RWPE1 (cell line): ENCODE measurements at regions not wholly inside any gene's neighbourhood (a gene's known extent, or its start where the extent isn't known, plus 50 kb on each side); places are given as distances from the start of the nearest gene placed in this dataset.

Source experiments
- CTCF ChIA-PET: fragments of 350-600 bp; sonication (Branson Sonifier 250); formaldehyde crosslinking; extraction: SDS; loops from one replicate; lab custom pipeline; 2021; lab: Yijun Ruan, JAX
- POLR2A ChIA-PET: fragments of 400-600 bp; formaldehyde crosslinking; extraction: SDS; loops from one replicate; lab custom pipeline; 2020; ENCODE audit warnings: antibody characterized with exemption; ENCODE audit not compliant: low non-redundant PET; lab: Yijun Ruan, JAX
- DNase-seq: peaks from one replicate; pipeline ENCODE4 v3.0.0; 2012; ENCODE audit warnings: low spot score
- H3K27ac ChIP-seq: fragments of 450-650 bp; 2 replicates; pipeline ENCODE4 v1.5.1; 2017
- TF ChIP-seq, protein P1 (sequence below): fragments of 450-650 bp; conservative IDR thresholded peaks from 2 replicates; pipeline ENCODE4 v1.5.1; 2017; ENCODE audit warnings: low read depth, mild to moderate bottlenecking

- no peak for DNase-seq
- CTCF ChIA-PET, result no interaction called here
These were observed 132.2 kb upstream of the CST7 start for GRCh38 chr20:24816907-24817306.

GRCh38 chr20:24817351-24817750, 131.7 kb upstream of the CST7 start:
- no peak overlapping the region for H3K27ac ChIP-seq
- POLR2A ChIA-PET, result no interaction called here
- TF ChIP-seq, protein P1, sequence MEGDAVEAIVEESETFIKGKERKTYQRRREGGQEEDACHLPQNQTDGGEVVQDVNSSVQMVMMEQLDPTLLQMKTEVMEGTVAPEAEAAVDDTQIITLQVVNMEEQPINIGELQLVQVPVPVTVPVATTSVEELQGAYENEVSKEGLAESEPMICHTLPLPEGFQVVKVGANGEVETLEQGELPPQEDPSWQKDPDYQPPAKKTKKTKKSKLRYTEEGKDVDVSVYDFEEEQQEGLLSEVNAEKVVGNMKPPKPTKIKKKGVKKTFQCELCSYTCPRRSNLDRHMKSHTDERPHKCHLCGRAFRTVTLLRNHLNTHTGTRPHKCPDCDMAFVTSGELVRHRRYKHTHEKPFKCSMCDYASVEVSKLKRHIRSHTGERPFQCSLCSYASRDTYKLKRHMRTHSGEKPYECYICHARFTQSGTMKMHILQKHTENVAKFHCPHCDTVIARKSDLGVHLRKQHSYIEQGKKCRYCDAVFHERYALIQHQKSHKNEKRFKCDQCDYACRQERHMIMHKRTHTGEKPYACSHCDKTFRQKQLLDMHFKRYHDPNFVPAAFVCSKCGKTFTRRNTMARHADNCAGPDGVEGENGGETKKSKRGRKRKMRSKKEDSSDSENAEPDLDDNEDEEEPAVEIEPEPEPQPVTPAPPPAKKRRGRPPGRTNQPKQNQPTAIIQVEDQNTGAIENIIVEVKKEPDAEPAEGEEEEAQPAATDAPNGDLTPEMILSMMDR, result no peak

More at GRCh38 chr20:24816907-24817306, 132.2 kb upstream of the CST7 start:
- H3K27ac ChIP-seq, result no peak overlapping the region
- TF ChIP-seq, protein P1, result no peak
- POLR2A ChIA-PET, result no interaction called here

DNA sequence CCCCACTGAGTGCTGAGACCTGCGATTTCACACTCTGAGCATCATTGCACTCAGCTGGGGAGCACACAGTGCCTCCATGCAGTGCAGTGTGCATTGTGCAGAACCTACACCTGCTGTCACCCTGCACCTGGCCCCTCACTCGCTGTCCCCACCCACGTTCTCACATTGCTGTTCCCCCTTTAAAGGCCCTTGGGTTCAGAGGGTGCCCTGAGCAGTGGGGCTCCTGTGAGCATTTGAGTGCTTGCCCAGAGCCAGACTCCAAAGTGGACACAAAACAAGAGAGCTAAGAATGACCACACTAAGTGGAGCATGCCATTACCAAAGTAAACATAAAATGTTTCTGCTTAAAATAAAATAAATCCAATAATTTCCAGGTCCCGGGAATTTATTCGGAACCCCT, 131.0 kb upstream of the CST7 start:
- no peak overlapping the region for H3K27ac ChIP-seq
- DNase-seq, result no peak
- ChIA-PET CTCF (no interaction called here), POLR2A (no interaction called here)
- TF ChIP-seq, protein P1, result no peak

More at GRCh38 chr20:24817351-24817750, 131.7 kb upstream of the CST7 start:
- CTCF ChIA-PET, result no interaction called here
- no peak for DNase-seq

DNA sequence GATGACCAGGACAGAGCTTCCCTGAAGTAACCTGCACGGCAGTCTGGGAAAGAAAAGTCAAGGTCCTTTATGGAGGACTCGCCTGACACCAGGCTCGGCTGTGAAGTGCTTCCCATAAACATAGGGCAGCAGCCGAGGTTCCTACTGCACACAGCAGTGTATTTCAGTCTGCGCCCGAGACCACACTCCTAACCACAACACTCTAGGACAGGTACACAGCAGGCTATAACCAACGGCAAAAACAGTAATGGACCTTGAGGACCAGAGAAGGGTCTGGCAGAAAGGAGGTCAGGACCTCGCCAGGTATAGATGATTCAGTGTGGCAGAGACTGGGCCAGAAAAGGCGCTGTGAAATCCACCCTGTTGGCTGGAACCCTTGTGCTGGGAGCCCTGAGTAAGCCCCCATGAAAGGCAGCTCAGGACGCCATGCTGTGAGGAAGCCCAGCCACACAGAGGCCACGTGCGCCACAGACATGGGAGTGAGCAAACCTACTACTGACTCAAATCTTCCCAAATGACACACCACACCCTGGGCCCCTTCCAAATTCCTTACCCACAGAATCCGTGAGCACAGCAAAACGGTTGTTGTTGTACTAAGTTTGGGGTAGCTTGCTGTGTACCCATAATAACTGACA, 129.6 kb upstream of the CST7 start:
- TF ChIP-seq, protein P1, result no peak
- H3K27ac ChIP-seq, result no peak overlapping the region
- ChIA-PET POLR2A (no interaction called here), CTCF (no interaction called here)
- no peak for DNase-seq

- POLR2A ChIA-PET, result no interaction called here
- H3K27ac ChIP-seq, result no peak overlapping the region
- TF ChIP-seq, protein P1, result no peak
- no peak for DNase-seq
- CTCF ChIA-PET, result no interaction called here
These were observed 128.7 kb upstream of the CST7 start for GRCh38 chr20:24820345-24820744.

- POLR2A ChIA-PET, result no interaction called here
- no peak for DNase-seq
- CTCF ChIA-PET, result interaction anchor here (0.6 kb wide), 1 partner anchor 39 kb away, joined by 3 read pairs; no protein-coding TSS in a partner anchor
- H3K27ac ChIP-seq, result no peak overlapping the region
- TF ChIP-seq, protein P1, result no peak
These were observed 127.7 kb upstream of the CST7 start for GRCh38 chr20:24821391-24821790.
